Neural progenitor cell (in vitro differentiated cells): ENCODE measurements at regions not wholly inside any gene's neighbourhood (a gene's known extent, or its start where the extent isn't known, plus 50 kb on each side); places are given as distances from the start of the nearest gene placed in this dataset.

Experiments
- EZH2 ChIP-seq: fragments of 200-600 bp; sonication (generic); IDR thresholded peaks from 2 replicates; pipeline ENCODE4 v1.6.1; 2017; ENCODE audit warnings: antibody characterized with exemption, mild to moderate bottlenecking, moderate library complexity
- TF ChIP-seq, protein P1 (sequence below): fragments of 200-600 bp; sonication (generic); IDR thresholded peaks from 2 replicates; pipeline ENCODE4 v1.5.1; 2017; ENCODE audit warnings: antibody characterized with exemption, mild to moderate bottlenecking

DNA sequence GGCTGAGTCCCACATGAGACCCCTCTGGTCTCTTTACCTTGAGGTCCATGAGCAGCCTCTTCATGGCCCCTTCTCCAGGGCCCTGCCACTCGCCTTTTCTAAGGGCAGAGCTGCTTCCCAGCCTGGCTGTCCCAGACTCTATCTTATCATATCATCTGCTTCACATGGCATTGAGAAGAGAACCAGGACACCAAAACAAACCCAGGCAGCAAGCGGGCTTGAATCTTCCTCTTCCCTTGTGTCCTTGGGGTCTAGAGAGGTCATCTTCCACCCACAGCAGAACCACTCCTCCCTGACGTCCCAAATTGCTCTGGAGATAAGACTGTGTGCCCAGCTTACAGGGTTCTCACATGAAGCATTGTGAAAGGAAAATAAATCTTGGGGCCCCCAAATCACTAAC, 261.3 kb upstream of the AUTS2 start:
- TF ChIP-seq, protein P1, sequence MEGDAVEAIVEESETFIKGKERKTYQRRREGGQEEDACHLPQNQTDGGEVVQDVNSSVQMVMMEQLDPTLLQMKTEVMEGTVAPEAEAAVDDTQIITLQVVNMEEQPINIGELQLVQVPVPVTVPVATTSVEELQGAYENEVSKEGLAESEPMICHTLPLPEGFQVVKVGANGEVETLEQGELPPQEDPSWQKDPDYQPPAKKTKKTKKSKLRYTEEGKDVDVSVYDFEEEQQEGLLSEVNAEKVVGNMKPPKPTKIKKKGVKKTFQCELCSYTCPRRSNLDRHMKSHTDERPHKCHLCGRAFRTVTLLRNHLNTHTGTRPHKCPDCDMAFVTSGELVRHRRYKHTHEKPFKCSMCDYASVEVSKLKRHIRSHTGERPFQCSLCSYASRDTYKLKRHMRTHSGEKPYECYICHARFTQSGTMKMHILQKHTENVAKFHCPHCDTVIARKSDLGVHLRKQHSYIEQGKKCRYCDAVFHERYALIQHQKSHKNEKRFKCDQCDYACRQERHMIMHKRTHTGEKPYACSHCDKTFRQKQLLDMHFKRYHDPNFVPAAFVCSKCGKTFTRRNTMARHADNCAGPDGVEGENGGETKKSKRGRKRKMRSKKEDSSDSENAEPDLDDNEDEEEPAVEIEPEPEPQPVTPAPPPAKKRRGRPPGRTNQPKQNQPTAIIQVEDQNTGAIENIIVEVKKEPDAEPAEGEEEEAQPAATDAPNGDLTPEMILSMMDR = no peak
- no peak for TF ChIP-seq EZH2
